Fibroblast of mammary gland (primary cell): ENCODE measurements at regions not wholly inside any gene's neighbourhood (a gene's known extent, or its start where the extent isn't known, plus 50 kb on each side); places are given as distances from the start of the nearest gene placed in this dataset.

Experiments used
- DNase-seq: peaks from one replicate; pipeline ENCODE4 v3.0.0-alpha.2; 2010; ENCODE audit warnings: low read depth
- H3K4me3 ChIP-seq: 2 replicates; pipeline ENCODE4 v1.5.1; 2011; ENCODE audit warnings: low read depth, mild to moderate bottlenecking, low read length, moderate library complexity; ENCODE audit not compliant: control insufficient read depth
- CTCF ChIP-seq: conservative IDR thresholded peaks from 2 replicates; pipeline ENCODE4 v1.5.1; 2011; ENCODE audit warnings: low read depth, low read length, inconsistent platforms; ENCODE audit not compliant: control insufficient read depth, insufficient read depth

GRCh38 chr2:241992753-241993152 lies 123.2 kb downstream of the RTP5 start:
- no peak overlapping the region for H3K4me3 ChIP-seq
- no peak for DNase-seq
- TF ChIP-seq CTCF, result no peak

GRCh38 chr2:241993386-241994005 lies 124.0 kb downstream of the RTP5 start:
- no peak overlapping the region for H3K4me3 ChIP-seq
- no peak for TF ChIP-seq CTCF
- DNase-seq, result no peak

GRCh38 chr2:241994086-241994485 lies 124.6 kb downstream of the RTP5 start:
- no peak for DNase-seq
- TF ChIP-seq CTCF, result no peak
- no peak overlapping the region for H3K4me3 ChIP-seq

- no peak for TF ChIP-seq CTCF
- no peak for DNase-seq
- no peak overlapping the region for H3K4me3 ChIP-seq
Measured at GRCh38 chr2:241994556-241995213, 125.2 kb downstream of the RTP5 start.

- H3K4me3 ChIP-seq, result no peak overlapping the region
- DNase-seq, result no peak
- TF ChIP-seq CTCF, result no peak
Measured at GRCh38 chr2:241996100-241996499, 126.6 kb downstream of the RTP5 start.

GRCh38 chr2:241997017-241997416 lies 127.5 kb downstream of the RTP5 start:
- no peak for DNase-seq
- no peak overlapping the region for H3K4me3 ChIP-seq
- no peak for TF ChIP-seq CTCF
